Fibroblast of pulmonary artery (primary cell): ENCODE measurements at regions not wholly inside any gene's neighbourhood (a gene's known extent, or its start where the extent isn't known, plus 50 kb on each side); places are given as distances from the start of the nearest gene placed in this dataset.

Source experiments
- DNase-seq: peaks from one replicate; pipeline ENCODE4 v3.0.0-alpha.2; 2010; ENCODE audit warnings: low read depth
- H3K4me3 ChIP-seq: replicated peaks from 2 replicates; pipeline ENCODE4 v1.5.1; 2011; ENCODE audit warnings: low read depth, mild to moderate bottlenecking, control low read depth, low read length, moderate library complexity
- CTCF ChIP-seq: IDR thresholded peaks from 2 replicates; pipeline ENCODE4 v1.5.1; 2011; ENCODE audit warnings: mild to moderate bottlenecking, control low read depth, low read length, inconsistent platforms; ENCODE audit errors: missing control alignments

GRCh38 chr9:120156376-120156775 lies 423.6 kb downstream of the CDK5RAP2 start:
- no peak for TF ChIP-seq CTCF
- H3K4me3 ChIP-seq: no peak overlapping the region
- no peak for DNase-seq

GRCh38 chr9:120153258-120153657 lies 426.7 kb downstream of the CDK5RAP2 start:
- TF ChIP-seq CTCF: no peak
- no peak for DNase-seq
- H3K4me3 ChIP-seq: no peak overlapping the region

GRCh38 chr9:120152295-120152694 lies 427.7 kb downstream of the CDK5RAP2 start:
- H3K4me3 ChIP-seq: no peak overlapping the region
- no peak for DNase-seq
- TF ChIP-seq CTCF: no peak

GRCh38 chr9:120151806-120152205 lies 428.2 kb downstream of the CDK5RAP2 start:
- H3K4me3 ChIP-seq: no peak overlapping the region
- no peak for DNase-seq
- no peak for TF ChIP-seq CTCF

GRCh38 chr9:120151149-120151548 lies 428.8 kb downstream of the CDK5RAP2 start:
- no peak for TF ChIP-seq CTCF
- no peak overlapping the region for H3K4me3 ChIP-seq
- no peak for DNase-seq

GRCh38 chr9:120138955-120139354 lies 441.0 kb downstream of the CDK5RAP2 start:
- no peak overlapping the region for H3K4me3 ChIP-seq
- TF ChIP-seq CTCF: no peak
- no peak for DNase-seq

- H3K4me3 ChIP-seq: no peak overlapping the region
- DNase-seq: no peak
- TF ChIP-seq CTCF: no peak
These were observed 442.7 kb downstream of the CDK5RAP2 start for GRCh38 chr9:120137186-120137840.
